ENCODE measurements at regions not wholly inside any gene's neighbourhood (a gene's known extent, or its start where the extent isn't known, plus 50 kb on each side); places are given as distances from the start of the nearest gene placed in this dataset.

DNA sequence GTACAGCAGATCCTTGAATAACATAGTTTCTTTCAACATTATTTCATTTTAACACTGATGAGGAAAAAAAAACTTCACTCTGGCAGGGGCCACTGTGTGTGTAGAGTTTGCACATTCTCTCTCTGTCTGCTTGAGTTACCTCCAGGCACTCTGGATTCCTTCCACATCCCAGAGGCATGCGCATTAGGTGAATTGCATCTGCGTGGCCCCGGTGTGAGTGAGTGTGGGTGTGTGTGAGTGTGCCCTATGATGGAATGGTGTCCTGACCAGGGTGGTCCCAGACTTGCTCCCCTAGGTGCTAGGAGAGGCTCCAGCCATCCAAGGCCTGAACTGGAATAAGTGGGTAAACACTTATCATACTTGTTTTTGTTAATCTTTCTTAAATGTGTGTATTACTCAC is 90.6 kb upstream of the LRIG3 start:
- TF ChIP-seq, protein P1, sequence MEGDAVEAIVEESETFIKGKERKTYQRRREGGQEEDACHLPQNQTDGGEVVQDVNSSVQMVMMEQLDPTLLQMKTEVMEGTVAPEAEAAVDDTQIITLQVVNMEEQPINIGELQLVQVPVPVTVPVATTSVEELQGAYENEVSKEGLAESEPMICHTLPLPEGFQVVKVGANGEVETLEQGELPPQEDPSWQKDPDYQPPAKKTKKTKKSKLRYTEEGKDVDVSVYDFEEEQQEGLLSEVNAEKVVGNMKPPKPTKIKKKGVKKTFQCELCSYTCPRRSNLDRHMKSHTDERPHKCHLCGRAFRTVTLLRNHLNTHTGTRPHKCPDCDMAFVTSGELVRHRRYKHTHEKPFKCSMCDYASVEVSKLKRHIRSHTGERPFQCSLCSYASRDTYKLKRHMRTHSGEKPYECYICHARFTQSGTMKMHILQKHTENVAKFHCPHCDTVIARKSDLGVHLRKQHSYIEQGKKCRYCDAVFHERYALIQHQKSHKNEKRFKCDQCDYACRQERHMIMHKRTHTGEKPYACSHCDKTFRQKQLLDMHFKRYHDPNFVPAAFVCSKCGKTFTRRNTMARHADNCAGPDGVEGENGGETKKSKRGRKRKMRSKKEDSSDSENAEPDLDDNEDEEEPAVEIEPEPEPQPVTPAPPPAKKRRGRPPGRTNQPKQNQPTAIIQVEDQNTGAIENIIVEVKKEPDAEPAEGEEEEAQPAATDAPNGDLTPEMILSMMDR (IDR thresholded peaks at IDR 0.05): no peak
- TF ChIP-seq POLR2A (IDR thresholded peaks at IDR 0.05): no peak
- WGBS, 4 donors: 79 to 94% (median 87%) methylated on average over 3 of the region's 3 CpGs
- no peaks in the 10 kb centered on the region for H3K9me3 ChIP-seq (replicated peaks in 1 of 3)
- no peak overlapping the region for H3K27ac ChIP-seq
- H3K27me3 ChIP-seq: no peaks in the 10 kb centered on the region
- H3K4me1 ChIP-seq (replicated peaks in 1 of 2): no peaks in the 10 kb centered on the region
- H3K36me3 ChIP-seq (replicated peaks in 1 of 2): no peaks in the 10 kb centered on the region
- intact Hi-C loops (cut with DNase I): no loop called here
- no peak overlapping the region for H3K4me3 ChIP-seq
- DNase-seq: no peak

DNA sequence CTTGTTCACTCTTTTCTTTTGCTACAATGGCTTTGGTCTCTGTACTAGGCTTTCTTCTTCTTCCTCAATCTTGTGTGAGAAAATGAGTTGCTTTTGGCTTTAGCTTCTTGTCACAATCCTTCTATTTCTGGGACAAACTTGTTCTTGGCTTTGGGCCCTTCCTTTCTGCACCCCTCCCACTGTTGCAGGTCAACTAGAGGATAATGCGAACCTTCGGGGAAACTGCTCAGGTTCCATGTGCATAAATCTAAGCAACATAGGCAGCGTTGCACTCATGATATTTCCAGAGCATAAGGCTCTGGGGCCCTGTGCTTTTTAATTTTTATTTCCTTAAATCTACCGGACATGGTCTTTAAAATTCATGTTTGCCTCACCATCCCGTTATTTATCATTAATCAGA is 89.8 kb upstream of the LRIG3 start:
- no peaks in the 10 kb centered on the region for H3K9me3 ChIP-seq (replicated peaks in 1 of 3)
- H3K27ac ChIP-seq: no peak overlapping the region
- H3K36me3 ChIP-seq (replicated peaks in 1 of 2): no peaks in the 10 kb centered on the region
- H3K4me1 ChIP-seq (replicated peaks in 1 of 2): no peaks in the 10 kb centered on the region
- no peak for DNase-seq
- H3K27me3 ChIP-seq: no peaks in the 10 kb centered on the region
- WGBS, 4 donors: 82 to 87% (median 83%) methylated on average over 5 of the region's 5 CpGs
- no peak overlapping the region for H3K4me3 ChIP-seq
- no peak for TF ChIP-seq POLR2A (IDR thresholded peaks at IDR 0.05)
- TF ChIP-seq, protein P1 (IDR thresholded peaks at IDR 0.05): no peak
- intact Hi-C loops (cut with DNase I): no loop called here

DNA sequence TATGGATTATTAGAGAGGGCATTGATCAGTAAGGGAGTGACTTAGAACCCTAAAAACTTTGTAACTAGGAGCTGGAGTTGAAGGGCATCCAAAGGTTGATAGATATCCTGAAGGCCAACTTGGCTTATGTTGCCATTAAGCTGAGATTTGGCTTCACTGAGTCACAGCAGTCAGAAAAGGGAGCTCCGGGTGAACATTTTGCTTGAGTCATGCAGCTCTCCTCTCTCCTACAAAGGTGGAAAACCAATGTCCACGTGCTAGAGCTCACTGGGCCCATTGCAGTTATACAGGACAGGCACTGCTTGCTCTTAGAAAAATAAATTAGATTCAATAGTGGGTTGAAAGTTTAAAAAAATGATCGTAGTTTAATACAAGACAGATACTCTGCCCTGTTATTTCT is 87.3 kb upstream of the LRIG3 start:
- Histone ChIP-seq H3K4me3 (no peak overlapping the region), H3K4me1 (replicated peaks in 1 of 2) (no peaks in the 10 kb centered on the region), H3K9me3 (replicated peaks in 1 of 3) (no peaks in the 10 kb centered on the region), H3K27ac (no peak overlapping the region), H3K36me3 (replicated peaks in 1 of 2) (no peaks in the 10 kb centered on the region), H3K27me3 (no peaks in the 10 kb centered on the region)
- 57 to 62% (median 59%) methylated on average over 3 of the region's 3 CpGs for WGBS, 4 donors
- no peak for TF ChIP-seq POLR2A (IDR thresholded peaks at IDR 0.05)
- TF ChIP-seq, protein P1 (IDR thresholded peaks at IDR 0.05): no peak
- intact Hi-C loops (cut with DNase I): no loop called here
- DNase-seq: no peak

DNA sequence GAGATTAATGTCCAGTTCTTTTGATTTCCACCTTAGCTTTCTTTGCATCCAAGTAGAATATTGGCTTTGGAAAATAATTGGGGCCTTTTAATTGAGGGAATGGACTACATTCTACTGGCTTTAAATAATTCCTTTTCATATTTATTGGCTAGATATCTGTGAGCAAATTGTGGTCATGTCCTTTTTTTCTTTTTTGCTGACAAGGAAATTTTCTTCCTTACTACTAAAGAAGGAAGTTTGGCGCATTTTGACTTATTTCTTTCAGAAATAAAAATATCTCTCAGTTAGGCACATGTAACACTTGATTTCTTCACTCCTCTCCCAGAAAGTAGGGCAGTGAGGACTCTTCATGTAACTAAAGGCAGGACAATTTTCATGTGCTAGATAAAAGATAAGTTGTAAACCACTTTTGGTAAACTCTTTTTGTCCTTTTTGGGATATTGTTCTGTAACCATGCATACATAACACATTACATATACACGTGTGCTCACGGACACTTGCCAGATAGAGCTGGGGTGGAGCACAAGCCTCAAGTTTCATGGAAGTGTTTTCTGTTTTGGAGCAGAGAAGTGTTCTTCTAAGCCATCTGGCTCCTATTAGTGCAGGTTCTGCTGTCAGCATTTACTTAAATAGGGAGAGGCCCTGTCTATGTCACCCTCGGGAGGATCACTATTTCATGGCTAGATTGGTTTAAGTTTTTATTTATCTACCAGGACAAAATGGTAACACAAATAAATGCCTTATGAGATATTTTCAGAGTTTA is 85.1 kb upstream of the LRIG3 start:
- no peak for DNase-seq
- Histone ChIP-seq H3K36me3 (replicated peaks in 1 of 2) (no peaks in the 10 kb centered on the region), H3K4me3 (no peak overlapping the region), H3K27ac (no peak overlapping the region), H3K4me1 (replicated peaks in 1 of 2) (no peaks in the 10 kb centered on the region), H3K27me3 (no peaks in the 10 kb centered on the region), H3K9me3 (replicated peaks in 1 of 3) (no peaks in the 10 kb centered on the region)
- intact Hi-C loops (cut with DNase I): no loop called here
- 58 to 73% (median 66%) methylated on average over 4 of the region's 4 CpGs for WGBS, 4 donors
- TF ChIP-seq, protein P1 (IDR thresholded peaks at IDR 0.05): no peak
- TF ChIP-seq POLR2A (IDR thresholded peaks at IDR 0.05): no peak
